H1 (cell line): ENCODE measurements at regions not wholly inside any gene's neighbourhood (a gene's known extent, or its start where the extent isn't known, plus 50 kb on each side); places are given as distances from the start of the nearest gene placed in this dataset.

Experiments used
- CHD7 ChIP-seq: fragments of 300-600 bp; sonication (generic); IDR thresholded peaks from 2 replicates; pipeline ENCODE4 v1.7.1; 2012; ENCODE audit warnings: low read length, moderate library complexity, mild to moderate bottlenecking, inconsistent platforms; ENCODE audit not compliant: insufficient replicate concordance
- EGR1 ChIP-seq: IDR thresholded peaks from 2 replicates; pipeline ENCODE4 v1.6.1; 2011; ENCODE audit warnings: low read depth, low read length, borderline replicate concordance
- RBBP5 ChIP-seq: IDR thresholded peaks from 2 replicates; pipeline ENCODE4 v1.7.1; 2012; ENCODE audit warnings: low read depth, mild to moderate bottlenecking, inconsistent platforms, low read length, moderate library complexity, borderline replicate concordance
- SP2 ChIP-seq: IDR thresholded peaks from 2 replicates; pipeline ENCODE4 v1.6.1; 2012; ENCODE audit warnings: mild to moderate bottlenecking, low read length, inconsistent platforms
- SUZ12 ChIP-seq: fragments of 200-600 bp; sonication (generic); IDR thresholded peaks from 2 replicates; pipeline ENCODE4 v1.6.1; 2012; ENCODE audit warnings: mild to moderate bottlenecking, inconsistent platforms, low read length, moderate library complexity, mixed read lengths
- TEAD4 ChIP-seq: IDR thresholded peaks from 2 replicates; pipeline ENCODE4 v1.6.1; 2012; ENCODE audit warnings: low read depth, low read length, inconsistent platforms, mixed read lengths
- YY1 ChIP-seq: IDR thresholded peaks from 2 replicates; pipeline ENCODE4 v1.6.1; 2011; ENCODE audit warnings: low read depth, mild to moderate bottlenecking, low read length

GRCh38 chr3:187964760-187965159 is 189.2 kb upstream of the LPP start (continued):
- TF ChIP-seq CHD7 (no peak), RBBP5 (no peak), TEAD4 (no peak), SP2 (no peak), SUZ12 (no peak), YY1 (no peak), EGR1 (no peak)
- TF ChIP-seq, all 59 proteins: peak for 0
